Lung (tissue), 11 donors: ENCODE measurements at regions not wholly inside any gene's neighbourhood (a gene's known extent, or its start where the extent isn't known, plus 50 kb on each side); places are given as distances from the start of the nearest gene placed in this dataset.

Experiments
- ATAC-seq: fragments of 200-7000 bp; cut with Tn5 transposase; one replicate; pipeline ENCODE4 v1.9.1; 2020; ENCODE audit warnings: moderate number of reproducible peaks; ENCODE audit not compliant: insufficient read depth, low FRiP score
- DNase-seq, 3 donors: peaks; one replicate each; pipeline ENCODE4 v3.0.0-alpha.2; 2013 to 2017
- H3K27ac ChIP-seq, 2 donors: one replicate each; pipeline ENCODE4 v1.5.1; 2013; ENCODE audit warnings: mild to moderate bottlenecking in 2 of 2, moderate library complexity in 2 of 2, control low read depth in 1 of 2, inconsistent platforms in 1 of 2, low read depth in 1 of 2, low read length in 1 of 2
- H3K27me3 ChIP-seq, 3 donors: one replicate each; pipeline ENCODE4 v1.5.1; 2013; ENCODE audit warnings: low read length in 2 of 3; ENCODE audit not compliant: control insufficient read depth in 3 of 3, insufficient read depth in 3 of 3
- H3K36me3 ChIP-seq, 4 donors: one replicate each; pipeline ENCODE4 v1.5.1; 2013; ENCODE audit warnings: low read length in 4 of 4, mild to moderate bottlenecking in 1 of 4, moderate library complexity in 1 of 4; ENCODE audit not compliant: control insufficient read depth in 4 of 4, insufficient read depth in 4 of 4
- H3K4me1 ChIP-seq, 5 donors: one replicate each; pipeline ENCODE4 v1.5.1; 2013; ENCODE audit warnings: low read length in 5 of 5, mild to moderate bottlenecking in 2 of 5, moderate library complexity in 1 of 5; ENCODE audit not compliant: control insufficient read depth in 5 of 5, insufficient read depth in 5 of 5
- H3K4me3 ChIP-seq: one replicate; pipeline ENCODE4 v1.5.1; 2013; ENCODE audit warnings: mild to moderate bottlenecking, control low read depth, moderate library complexity
- H3K9ac ChIP-seq, 2 donors: one replicate each; pipeline ENCODE4 v1.5.1; 2013; ENCODE audit warnings: low read length in 2 of 2, control low read depth in 1 of 2; ENCODE audit not compliant: insufficient read depth in 1 of 2
- H3K9me3 ChIP-seq, 4 donors: one replicate each; pipeline ENCODE4 v1.5.1; 2013; ENCODE audit warnings: low read length in 3 of 4, mild to moderate bottlenecking in 1 of 4, moderate library complexity in 1 of 4; ENCODE audit not compliant: control insufficient read depth in 4 of 4, insufficient read depth in 3 of 4
- WGBS, 2 donors: extraction: QIAGEN DNeasy Blood & Tissue Kit; methylation state at CpG; one replicate each; pipeline ENCODE4 v1.1.7; 2013; 5-methylcytosine and 5-hydroxymethylcytosine counted together
- TF ChIP-seq, protein P1 (sequence below): IDR thresholded peaks from 2 replicates; pipeline ENCODE4 v1.5.1; 2012; ENCODE audit warnings: mild to moderate bottlenecking; ENCODE audit errors: control extremely low read depth, extremely low read depth
- donor health status: control.
- donor health status: control.
- donor health status: Bipolar disorder and iron deficiency.
- donor health status: healthy.
- donor health status: DM: yes; HTN: yes; CAD: no.

- WGBS, 2 donors = 81 to 85% methylated on average over 8 of the region's 8 CpGs
- ATAC-seq = no peak
- no peaks in the 10 kb centered on the region for H3K9me3 ChIP-seq
- no peak overlapping the region for H3K4me3 ChIP-seq
- TF ChIP-seq, protein P1, sequence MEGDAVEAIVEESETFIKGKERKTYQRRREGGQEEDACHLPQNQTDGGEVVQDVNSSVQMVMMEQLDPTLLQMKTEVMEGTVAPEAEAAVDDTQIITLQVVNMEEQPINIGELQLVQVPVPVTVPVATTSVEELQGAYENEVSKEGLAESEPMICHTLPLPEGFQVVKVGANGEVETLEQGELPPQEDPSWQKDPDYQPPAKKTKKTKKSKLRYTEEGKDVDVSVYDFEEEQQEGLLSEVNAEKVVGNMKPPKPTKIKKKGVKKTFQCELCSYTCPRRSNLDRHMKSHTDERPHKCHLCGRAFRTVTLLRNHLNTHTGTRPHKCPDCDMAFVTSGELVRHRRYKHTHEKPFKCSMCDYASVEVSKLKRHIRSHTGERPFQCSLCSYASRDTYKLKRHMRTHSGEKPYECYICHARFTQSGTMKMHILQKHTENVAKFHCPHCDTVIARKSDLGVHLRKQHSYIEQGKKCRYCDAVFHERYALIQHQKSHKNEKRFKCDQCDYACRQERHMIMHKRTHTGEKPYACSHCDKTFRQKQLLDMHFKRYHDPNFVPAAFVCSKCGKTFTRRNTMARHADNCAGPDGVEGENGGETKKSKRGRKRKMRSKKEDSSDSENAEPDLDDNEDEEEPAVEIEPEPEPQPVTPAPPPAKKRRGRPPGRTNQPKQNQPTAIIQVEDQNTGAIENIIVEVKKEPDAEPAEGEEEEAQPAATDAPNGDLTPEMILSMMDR = no peak
- H3K27ac ChIP-seq = no peak overlapping the region
- peaks cover 0 to 2% (median 0%) of the 10 kb centered on the region in 3 donors for H3K27me3 ChIP-seq
- no peaks in the 10 kb centered on the region for H3K36me3 ChIP-seq
- no peaks in the 10 kb centered on the region for H3K4me1 ChIP-seq
- no peak for DNase-seq
- H3K9ac ChIP-seq = no peak overlapping the region
Observed at GRCh38 chr9:135021393-135021789, 66.1 kb upstream of the OLFM1 start.

- Histone ChIP-seq H3K9me3 (peaks cover 0 to 1% (median 0%) of the 10 kb centered on the region in 4 donors), H3K27me3 (no peaks in the 10 kb centered on the region), H3K4me1 (no peaks in the 10 kb centered on the region), H3K36me3 (no peaks in the 10 kb centered on the region), H3K27ac (no peak overlapping the region), H3K4me3 (no peak overlapping the region), H3K9ac (no peak overlapping the region)
- DNase-seq = no peak
- ATAC-seq = no peak
- TF ChIP-seq, protein P1 = no peak
- 87 to 91% methylated on average over 18 of the region's 18 CpGs for WGBS, 2 donors
Observed at GRCh38 chr9:135022191-135022870, 65.1 kb upstream of the OLFM1 start.

DNA sequence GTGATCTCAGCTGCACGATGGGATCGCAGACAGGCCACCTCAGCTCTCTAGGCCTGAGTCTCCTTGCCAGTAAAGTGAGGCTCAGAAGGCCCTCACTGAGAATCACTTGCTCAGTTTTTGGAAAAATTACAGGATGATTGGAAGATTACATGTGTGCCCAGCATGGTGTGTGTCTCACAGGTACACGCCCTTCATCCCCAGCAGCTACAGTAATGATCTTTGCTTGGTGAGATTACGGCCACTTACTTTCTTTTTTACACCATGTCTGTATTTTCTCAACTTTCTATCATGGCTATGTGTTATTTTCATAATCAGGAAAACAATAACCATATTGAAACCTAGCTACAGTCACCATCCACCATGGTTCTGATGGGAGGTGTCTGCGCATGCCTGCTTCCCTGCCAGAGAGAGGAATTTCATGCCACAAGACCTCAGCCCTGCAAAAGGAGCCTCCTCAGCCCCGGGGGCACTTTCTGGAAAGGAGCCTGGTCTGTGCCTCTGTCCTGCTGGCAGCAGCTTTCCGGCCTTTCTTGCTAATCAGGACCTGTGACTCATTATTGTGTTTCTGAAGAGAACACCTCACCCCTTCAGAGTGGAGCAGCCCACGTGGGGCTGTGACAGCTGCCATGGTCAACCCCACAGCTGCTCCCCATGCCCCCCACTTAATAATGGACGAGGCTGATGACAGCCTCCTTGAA, 64.2 kb upstream of the OLFM1 start:
- H3K36me3 ChIP-seq = no peaks in the 10 kb centered on the region
- no peak overlapping the region for H3K4me3 ChIP-seq
- peaks cover 0 to 1% (median 0%) of the 10 kb centered on the region in 4 donors for H3K9me3 ChIP-seq
- TF ChIP-seq, protein P1 = no peak
- ATAC-seq (peak; percentile 41), DNase-seq (peak in 2 of 3 donors; percentile 18 to 23)
- no peaks in the 10 kb centered on the region for H3K4me1 ChIP-seq
- no peak overlapping the region for H3K9ac ChIP-seq
- no peak overlapping the region for H3K27ac ChIP-seq
- peaks cover 0 to 3% (median 0%) of the 10 kb centered on the region in 3 donors for H3K27me3 ChIP-seq
- 56 to 73% methylated on average over 9 of the region's 9 CpGs for WGBS, 2 donors
